Activated naive CD8-positive, alpha-beta T cell treated with anti-CD3 and anti-CD28 coated beads, Interleukin-2, amount 10 ng/mL, durations not matched to agents 7 days and 5 days (primary cell): ENCODE measurements at regions not wholly inside any gene's neighbourhood (a gene's known extent, or its start where the extent isn't known, plus 50 kb on each side); places are given as distances from the start of the nearest gene placed in this dataset.

Experiments
- ATAC-seq: fragments of 150-1000 bp; cut with Tn5 transposase; one replicate; pipeline ENCODE4 v1.10.0; 2021; ENCODE audit warnings: low read depth, moderate library complexity
- POLR2A ChIA-PET: fragments of 350-600 bp; sonication (Branson Sonifier 250); formaldehyde crosslinking; loops from one replicate; lab custom pipeline; 2021; ENCODE audit warnings: antibody characterized with exemption; lab: Charles Lee
- DNase-seq: peaks from one replicate; pipeline ENCODE4 v3.0.0; 2021
- H3K27ac Mint-ChIP-seq: one replicate; pipeline ENCODE4 v1.8.0; 2022; ENCODE audit warnings: mild to moderate bottlenecking, mixed read lengths
- H3K27me3 Mint-ChIP-seq: one replicate; pipeline ENCODE4 v1.8.0; 2022; ENCODE audit warnings: mild to moderate bottlenecking, moderate library complexity, mixed read lengths
- H3K36me3 Mint-ChIP-seq: one replicate; pipeline ENCODE4 v1.8.0; 2021; ENCODE audit warnings: mild to moderate bottlenecking, mixed read lengths
- H3K4me1 Mint-ChIP-seq: one replicate; pipeline ENCODE4 v1.8.0; 2021; ENCODE audit warnings: mixed read lengths
- H3K4me3 Mint-ChIP-seq: one replicate; pipeline ENCODE4 v1.8.0; 2022; ENCODE audit warnings: mild to moderate bottlenecking, moderate library complexity, mixed read lengths
- H3K9me3 Mint-ChIP-seq: one replicate; pipeline ENCODE4 v1.8.0; 2021; ENCODE audit warnings: mixed read lengths

DNA sequence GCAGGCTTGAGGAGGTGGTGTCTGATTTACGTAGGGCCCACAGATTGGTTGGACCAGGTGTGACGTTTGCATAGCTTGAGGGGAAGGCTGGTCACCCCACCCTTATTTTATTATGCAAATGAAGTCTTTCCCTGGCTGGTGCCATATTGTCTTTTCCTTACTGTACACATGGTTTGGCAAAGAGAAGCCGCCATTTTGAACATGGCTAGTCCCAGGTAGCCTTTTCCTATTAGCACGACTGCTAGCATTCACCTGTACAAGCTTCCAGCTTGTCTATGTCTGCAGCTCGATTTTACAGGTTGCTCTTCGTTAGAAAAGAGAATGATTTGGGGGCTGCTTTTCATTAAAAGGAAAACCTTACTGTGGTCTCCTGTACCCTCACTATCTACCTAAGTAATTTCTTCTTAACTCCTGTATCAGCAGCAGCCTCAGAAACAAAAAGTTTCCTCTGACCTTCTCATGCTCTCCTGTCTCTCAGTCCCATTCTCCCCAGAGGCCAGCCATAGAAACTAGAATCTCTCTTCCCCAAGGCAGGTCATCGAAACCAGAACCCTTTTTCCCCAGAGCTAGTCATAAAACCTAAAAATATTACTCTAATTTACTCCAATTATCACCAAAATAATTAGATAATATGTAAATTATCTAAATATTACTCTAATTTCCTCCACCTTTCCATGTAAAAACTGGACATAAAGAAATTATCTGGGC lies 151.8 kb downstream of the B3GNT2 start:
- H3K4me1 Mint-ChIP-seq, result peaks cover 8% of the 10 kb centered on the region
- no peak for DNase-seq
- POLR2A ChIA-PET, result no interaction called here
- no peak overlapping the region for H3K27ac Mint-ChIP-seq
- H3K36me3 Mint-ChIP-seq, result peaks cover 4% of the 10 kb centered on the region
- H3K27me3 Mint-ChIP-seq, result no peaks in the 10 kb centered on the region
- ATAC-seq, result no peak
- H3K9me3 Mint-ChIP-seq, result peaks cover 10% of the 10 kb centered on the region
- no peak overlapping the region for H3K4me3 Mint-ChIP-seq

DNA sequence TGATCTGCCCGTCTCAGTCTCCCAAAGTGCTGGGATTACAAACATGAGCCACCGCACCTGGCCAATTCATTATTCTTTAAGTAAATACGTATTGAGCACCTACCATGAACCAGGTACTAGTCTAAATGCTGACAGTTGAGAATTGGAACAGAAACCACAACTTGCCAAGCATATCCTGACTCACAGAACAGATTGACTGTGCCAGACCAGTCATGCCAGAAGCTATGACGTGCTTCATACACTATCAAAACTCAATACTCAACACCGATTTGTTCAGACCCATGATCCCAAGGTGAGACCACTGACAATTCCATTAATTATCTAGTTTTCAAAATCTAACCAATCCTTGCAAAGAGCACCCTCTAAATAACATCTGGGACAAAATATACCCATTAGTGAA lies 148.6 kb downstream of the B3GNT2 start:
- Mint-ChIP-seq H3K4me1 (peaks cover 8% of the 10 kb centered on the region), H3K27ac (no peak overlapping the region), H3K4me3 (no peak overlapping the region), H3K9me3 (peaks cover 2% of the 10 kb centered on the region), H3K36me3 (no peaks in the 10 kb centered on the region), H3K27me3 (no peaks in the 10 kb centered on the region)
- POLR2A ChIA-PET, result no interaction called here
- ATAC-seq (no peak), DNase-seq (no peak)

- H3K4me1 Mint-ChIP-seq, result peaks cover 5% of the 10 kb centered on the region
- ATAC-seq (no peak), DNase-seq (no peak)
- H3K27ac Mint-ChIP-seq, result no peak overlapping the region
- no peak overlapping the region for H3K4me3 Mint-ChIP-seq
- H3K9me3 Mint-ChIP-seq, result peaks cover 2% of the 10 kb centered on the region
- POLR2A ChIA-PET, result no interaction called here
- H3K27me3 Mint-ChIP-seq, result no peaks in the 10 kb centered on the region
- H3K36me3 Mint-ChIP-seq, result no peaks in the 10 kb centered on the region
These were observed 147.9 kb downstream of the B3GNT2 start for GRCh38 chr2:62343636-62344337.

GRCh38 chr2:62343206-62343605 lies 147.3 kb downstream of the B3GNT2 start:
- H3K4me3 Mint-ChIP-seq, result no peak overlapping the region
- H3K27me3 Mint-ChIP-seq, result no peaks in the 10 kb centered on the region
- DNase-seq (no peak), ATAC-seq (no peak)
- POLR2A ChIA-PET, result no interaction called here
- H3K27ac Mint-ChIP-seq, result no peak overlapping the region
- no peaks in the 10 kb centered on the region for H3K36me3 Mint-ChIP-seq
- H3K4me1 Mint-ChIP-seq, result peaks cover 2% of the 10 kb centered on the region
- peaks cover 2% of the 10 kb centered on the region for H3K9me3 Mint-ChIP-seq

GRCh38 chr2:62340994-62341484 lies 145.1 kb downstream of the B3GNT2 start:
- ATAC-seq (no peak), DNase-seq (no peak)
- Mint-ChIP-seq H3K36me3 (no peaks in the 10 kb centered on the region), H3K4me3 (no peak overlapping the region), H3K9me3 (peaks cover 2% of the 10 kb centered on the region), H3K27me3 (no peaks in the 10 kb centered on the region), H3K27ac (no peak overlapping the region), H3K4me1 (peaks cover 2% of the 10 kb centered on the region)
- POLR2A ChIA-PET, result no interaction called here

DNA sequence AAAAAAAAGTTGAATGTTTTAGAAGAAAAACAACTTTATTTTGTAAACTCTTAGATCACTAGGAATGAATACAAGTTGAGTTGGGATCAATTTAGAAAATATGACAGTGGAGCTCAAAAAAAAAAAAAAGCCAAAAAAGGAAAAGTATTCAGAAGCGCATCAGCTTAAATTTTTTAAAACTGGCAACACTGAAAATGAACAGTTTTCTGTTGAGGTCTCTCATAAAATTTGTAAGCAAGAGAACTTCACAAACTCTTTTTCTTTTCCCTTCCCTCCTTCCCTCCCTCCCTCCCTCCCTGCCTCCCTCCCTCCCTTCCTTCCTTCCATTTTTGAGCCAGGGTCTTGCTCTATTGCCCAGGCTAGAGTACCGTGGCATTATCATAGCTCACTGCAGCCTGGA lies 143.9 kb downstream of the B3GNT2 start:
- POLR2A ChIA-PET, result interaction anchor here (0.6 to 0.7 kb wide), 2 partner anchors 36 to 58 kb away, joined by 3 to 4 read pairs; no protein-coding TSS in a partner anchor
- Mint-ChIP-seq H3K27ac (no peak overlapping the region), H3K4me1 (peaks cover 2% of the 10 kb centered on the region), H3K36me3 (no peaks in the 10 kb centered on the region), H3K4me3 (no peak overlapping the region), H3K27me3 (no peaks in the 10 kb centered on the region), H3K9me3 (peaks cover 2% of the 10 kb centered on the region)
- ATAC-seq, result no peak
- no peak for DNase-seq

- ATAC-seq, result no peak
- Mint-ChIP-seq H3K27ac (no peak overlapping the region), H3K4me1 (peaks cover 4% of the 10 kb centered on the region), H3K4me3 (no peak overlapping the region), H3K9me3 (no peaks in the 10 kb centered on the region), H3K36me3 (no peaks in the 10 kb centered on the region), H3K27me3 (no peaks in the 10 kb centered on the region)
- POLR2A ChIA-PET, result interaction anchor here (0.7 kb wide), 1 partner anchor 58 kb away, joined by 4 read pairs; no protein-coding TSS in a partner anchor
- DNase-seq, result no peak
These were observed 143.5 kb downstream of the B3GNT2 start for GRCh38 chr2:62339413-62339812.

DNA sequence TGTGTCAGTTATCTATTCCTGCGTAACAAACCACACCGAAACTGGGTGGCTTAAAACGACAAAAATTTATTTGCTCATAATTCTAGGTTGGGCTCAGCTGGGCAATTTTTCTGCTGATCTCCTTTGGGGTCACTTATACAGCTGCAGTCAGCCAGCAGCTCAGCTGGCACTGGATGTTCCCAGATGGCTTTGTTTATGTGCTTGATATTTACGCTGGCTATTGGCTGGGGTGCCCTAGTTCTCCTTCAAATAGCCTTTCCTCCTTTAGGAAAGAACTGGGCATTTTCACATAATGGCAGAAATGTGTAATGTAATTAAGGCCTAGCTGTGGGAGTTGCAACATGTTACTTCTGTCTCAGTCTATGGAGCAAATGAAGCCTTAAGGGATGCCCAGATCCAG lies 142.2 kb downstream of the B3GNT2 start:
- Mint-ChIP-seq H3K4me3 (no peak overlapping the region), H3K27ac (no peak overlapping the region), H3K9me3 (no peaks in the 10 kb centered on the region), H3K4me1 (peaks cover 5% of the 10 kb centered on the region), H3K27me3 (no peaks in the 10 kb centered on the region), H3K36me3 (no peaks in the 10 kb centered on the region)
- DNase-seq (no peak), ATAC-seq (no peak)
- POLR2A ChIA-PET, result no interaction called here

- H3K4me1 Mint-ChIP-seq, result peaks cover 7% of the 10 kb centered on the region
- no peak overlapping the region for H3K4me3 Mint-ChIP-seq
- POLR2A ChIA-PET, result no interaction called here
- H3K27me3 Mint-ChIP-seq, result no peaks in the 10 kb centered on the region
- DNase-seq (no peak), ATAC-seq (no peak)
- H3K36me3 Mint-ChIP-seq, result no peaks in the 10 kb centered on the region
- no peak overlapping the region for H3K27ac Mint-ChIP-seq
- H3K9me3 Mint-ChIP-seq, result no peaks in the 10 kb centered on the region
These were observed 141.5 kb downstream of the B3GNT2 start for GRCh38 chr2:62337403-62337802.

GRCh38 chr2:62335612-62336011 lies 139.7 kb downstream of the B3GNT2 start:
- Mint-ChIP-seq H3K36me3 (no peaks in the 10 kb centered on the region), H3K27me3 (no peaks in the 10 kb centered on the region), H3K27ac (no peak overlapping the region), H3K4me3 (no peak overlapping the region), H3K4me1 (peaks cover 8% of the 10 kb centered on the region), H3K9me3 (no peaks in the 10 kb centered on the region)
- DNase-seq (no peak), ATAC-seq (no peak)
- POLR2A ChIA-PET, result no interaction called here

- H3K4me1 Mint-ChIP-seq, result peaks cover 8% of the 10 kb centered on the region
- no peaks in the 10 kb centered on the region for H3K27me3 Mint-ChIP-seq
- H3K36me3 Mint-ChIP-seq, result no peaks in the 10 kb centered on the region
- H3K27ac Mint-ChIP-seq, result no peak overlapping the region
- ATAC-seq (no peak), DNase-seq (no peak)
- H3K4me3 Mint-ChIP-seq, result no peak overlapping the region
- peaks cover 4% of the 10 kb centered on the region for H3K9me3 Mint-ChIP-seq
- POLR2A ChIA-PET, result no interaction called here
These were observed 138.6 kb downstream of the B3GNT2 start for GRCh38 chr2:62334440-62335058.

DNA sequence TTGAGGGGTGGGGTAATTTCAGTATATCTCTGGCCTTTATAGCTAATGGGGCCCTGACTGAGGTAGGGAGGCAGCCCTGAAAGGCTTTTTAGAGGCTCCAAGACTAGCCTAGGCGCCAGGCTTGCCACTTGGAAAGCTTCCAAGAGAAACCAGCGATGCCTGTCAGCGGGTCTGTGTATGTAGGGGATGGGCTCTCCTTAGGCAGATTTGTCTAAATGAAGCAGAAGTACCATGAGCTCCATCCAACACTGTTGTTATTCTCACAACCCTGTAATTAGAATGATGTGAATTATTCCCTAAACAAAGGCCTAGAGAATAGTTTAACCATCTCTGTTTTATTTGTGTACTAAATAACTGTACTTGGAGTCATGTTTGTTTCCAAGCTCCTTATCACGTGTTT lies 138.1 kb downstream of the B3GNT2 start:
- ATAC-seq (no peak), DNase-seq (no peak)
- H3K36me3 Mint-ChIP-seq, result peaks cover 1% of the 10 kb centered on the region
- H3K9me3 Mint-ChIP-seq, result peaks cover 4% of the 10 kb centered on the region
- no peaks in the 10 kb centered on the region for H3K27me3 Mint-ChIP-seq
- H3K4me3 Mint-ChIP-seq, result no peak overlapping the region
- H3K27ac Mint-ChIP-seq, result no peak overlapping the region
- POLR2A ChIA-PET, result interaction anchor here (0.6 kb wide), 1 partner anchor 369 kb away, joined by 4 read pairs; no protein-coding TSS in a partner anchor
- peaks cover 8% of the 10 kb centered on the region for H3K4me1 Mint-ChIP-seq

DNA sequence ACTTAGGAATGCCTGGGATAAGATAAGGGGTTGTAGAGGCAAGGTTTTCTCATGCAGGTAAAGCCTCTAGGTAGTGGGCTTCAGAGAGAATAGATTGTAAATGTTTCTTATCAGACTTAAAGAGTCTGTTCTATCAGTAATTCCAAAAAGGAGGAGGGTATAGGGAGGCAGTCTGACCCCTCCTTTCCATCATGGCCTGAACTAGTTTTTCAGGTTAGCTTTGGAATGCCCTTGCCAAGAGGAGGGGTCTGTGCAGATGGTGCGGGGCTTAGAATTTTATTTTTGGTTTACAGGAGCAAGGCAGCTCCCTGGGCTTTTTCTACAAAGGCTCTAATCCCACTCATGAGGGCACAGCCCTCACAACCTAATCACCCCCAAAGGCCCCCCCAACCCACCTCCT lies 135.0 kb downstream of the B3GNT2 start:
- Mint-ChIP-seq H3K36me3 (peaks cover 10% of the 10 kb centered on the region), H3K27ac (no peak overlapping the region), H3K4me3 (no peak overlapping the region), H3K4me1 (peaks cover 11% of the 10 kb centered on the region), H3K27me3 (no peaks in the 10 kb centered on the region), H3K9me3 (peaks cover 18% of the 10 kb centered on the region)
- no peak for ATAC-seq
- DNase-seq, result no peak
- POLR2A ChIA-PET, result interaction anchor here (0.7 to 1.6 kb wide), 3 partner anchors 17 to 72 kb away, joined by 3 to 5 read pairs (median 3); no protein-coding TSS in a partner anchor
